ENCODE measurements at regions not wholly inside any gene's neighbourhood (a gene's known extent, or its start where the extent isn't known, plus 50 kb on each side); places are given as distances from the start of the nearest gene placed in this dataset.

DNA sequence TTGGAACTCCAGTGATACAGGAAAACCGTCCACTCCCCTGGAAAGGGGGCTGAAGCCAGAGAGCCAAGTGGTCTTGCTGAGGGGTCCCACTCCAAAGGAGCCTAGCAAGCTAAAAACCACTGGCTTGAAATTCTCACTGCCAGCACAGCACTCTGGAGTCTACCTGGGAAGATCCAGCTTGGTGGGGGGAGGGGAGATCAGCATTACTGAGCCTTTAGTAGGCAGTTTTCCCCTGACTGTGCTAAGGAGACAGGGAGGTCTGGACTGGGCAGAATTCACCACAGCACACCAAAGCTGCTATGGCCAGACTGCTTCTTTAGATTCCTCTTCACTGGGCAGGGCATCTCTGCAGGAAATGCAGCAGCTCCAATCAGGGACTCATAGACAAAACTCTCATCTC lies 510.7 kb upstream of the LRRTM1 start:
- Histone ChIP-seq H3K36me3 (no peaks in the 10 kb centered on the region), H3K27me3 (no peaks in the 10 kb centered on the region), H3K27ac (no peak overlapping the region), H3K4me1 (ENCODE audit: low read depth) (no peaks in the 10 kb centered on the region), H3K9me3 (ENCODE audit: low read depth) (no peaks in the 10 kb centered on the region), H3K4me3 (no peak overlapping the region)
- no peak for DNase-seq (ENCODE audit: low read depth in 1 of 2, low spot score in 1 of 2)
- TF ChIP-seq, protein P1, sequence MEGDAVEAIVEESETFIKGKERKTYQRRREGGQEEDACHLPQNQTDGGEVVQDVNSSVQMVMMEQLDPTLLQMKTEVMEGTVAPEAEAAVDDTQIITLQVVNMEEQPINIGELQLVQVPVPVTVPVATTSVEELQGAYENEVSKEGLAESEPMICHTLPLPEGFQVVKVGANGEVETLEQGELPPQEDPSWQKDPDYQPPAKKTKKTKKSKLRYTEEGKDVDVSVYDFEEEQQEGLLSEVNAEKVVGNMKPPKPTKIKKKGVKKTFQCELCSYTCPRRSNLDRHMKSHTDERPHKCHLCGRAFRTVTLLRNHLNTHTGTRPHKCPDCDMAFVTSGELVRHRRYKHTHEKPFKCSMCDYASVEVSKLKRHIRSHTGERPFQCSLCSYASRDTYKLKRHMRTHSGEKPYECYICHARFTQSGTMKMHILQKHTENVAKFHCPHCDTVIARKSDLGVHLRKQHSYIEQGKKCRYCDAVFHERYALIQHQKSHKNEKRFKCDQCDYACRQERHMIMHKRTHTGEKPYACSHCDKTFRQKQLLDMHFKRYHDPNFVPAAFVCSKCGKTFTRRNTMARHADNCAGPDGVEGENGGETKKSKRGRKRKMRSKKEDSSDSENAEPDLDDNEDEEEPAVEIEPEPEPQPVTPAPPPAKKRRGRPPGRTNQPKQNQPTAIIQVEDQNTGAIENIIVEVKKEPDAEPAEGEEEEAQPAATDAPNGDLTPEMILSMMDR (IDR thresholded peaks at IDR 0.05; ENCODE audit: low read depth, low read length) = no peak

DNA sequence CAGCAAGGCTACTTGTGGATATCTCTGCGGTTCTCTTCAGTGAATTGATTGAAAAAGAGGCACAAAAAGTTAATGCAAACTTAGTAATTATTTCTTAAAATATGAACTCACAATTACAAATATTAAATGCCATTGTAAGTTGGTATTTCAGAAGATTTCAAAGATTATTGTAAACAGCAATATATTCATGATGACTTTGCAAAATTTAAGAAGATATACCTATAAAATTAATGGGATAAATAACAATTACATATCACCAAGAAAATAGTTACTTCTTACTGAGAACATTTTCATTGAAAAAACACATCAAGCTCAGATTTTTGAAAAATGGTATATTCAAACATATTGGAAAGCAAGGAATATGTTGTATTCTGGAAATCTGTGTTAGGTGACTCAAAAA lies 482.0 kb upstream of the LRRTM1 start:
- TF ChIP-seq, protein P1 (IDR thresholded peaks at IDR 0.05; ENCODE audit: low read depth, low read length) = no peak
- Histone ChIP-seq H3K9me3 (ENCODE audit: low read depth) (no peaks in the 10 kb centered on the region), H3K4me3 (no peak overlapping the region), H3K36me3 (no peaks in the 10 kb centered on the region), H3K27me3 (no peaks in the 10 kb centered on the region), H3K4me1 (ENCODE audit: low read depth) (peaks cover 9% of the 10 kb centered on the region), H3K27ac (no peak overlapping the region)
- no peak for DNase-seq (ENCODE audit: low read depth in 1 of 2, low spot score in 1 of 2)

DNA sequence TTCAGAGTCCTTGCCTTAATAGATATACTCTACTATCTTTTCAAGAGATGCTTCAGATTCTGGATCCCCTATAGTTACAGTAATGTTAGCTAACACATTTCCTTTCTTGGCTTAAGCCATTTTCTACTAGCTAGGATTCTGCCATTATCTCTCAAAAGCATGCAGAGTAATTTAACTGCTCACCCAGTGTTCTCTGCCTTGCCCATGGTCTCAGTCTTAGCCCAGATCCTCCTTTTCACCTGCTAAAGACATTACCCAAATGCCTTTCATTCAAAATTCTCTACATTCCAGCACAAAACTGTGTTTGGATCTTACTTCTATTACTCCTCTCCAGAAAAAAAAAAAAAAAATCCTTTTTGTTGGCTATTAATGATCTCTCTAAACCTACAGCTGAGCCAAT lies 474.2 kb upstream of the LRRTM1 start:
- DNase-seq (ENCODE audit: low read depth in 1 of 2, low spot score in 1 of 2) = no peak
- H3K4me1 ChIP-seq (ENCODE audit: low read depth) = no peaks in the 10 kb centered on the region
- TF ChIP-seq, protein P1 (IDR thresholded peaks at IDR 0.05; ENCODE audit: low read depth, low read length) = no peak
- H3K36me3 ChIP-seq = no peaks in the 10 kb centered on the region
- H3K9me3 ChIP-seq (ENCODE audit: low read depth) = no peaks in the 10 kb centered on the region
- H3K4me3 ChIP-seq = no peak overlapping the region
- no peak overlapping the region for H3K27ac ChIP-seq
- H3K27me3 ChIP-seq = no peaks in the 10 kb centered on the region

DNA sequence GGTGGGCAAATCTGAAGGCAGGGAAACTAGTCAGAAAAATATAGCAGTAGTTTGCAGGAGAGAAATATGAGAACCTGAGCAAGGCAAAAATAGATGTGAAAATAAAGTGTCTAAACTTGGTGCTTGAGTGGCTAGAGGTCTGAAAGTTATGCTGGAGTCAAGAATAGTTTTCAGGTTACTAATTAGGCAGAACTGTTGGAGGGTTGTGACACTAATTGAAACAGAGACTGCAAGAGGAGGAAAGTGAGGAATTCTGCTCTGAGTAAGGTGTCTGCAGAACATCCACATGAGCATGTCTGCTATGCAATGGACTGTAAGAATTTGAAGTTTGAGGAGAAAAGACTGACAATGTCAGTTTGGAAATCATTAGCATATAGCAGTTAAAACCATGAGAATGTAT lies 444.0 kb upstream of the LRRTM1 start:
- no peaks in the 10 kb centered on the region for H3K36me3 ChIP-seq
- no peak overlapping the region for H3K4me3 ChIP-seq
- H3K27ac ChIP-seq = peak overlapping the region; percentile 39
- H3K27me3 ChIP-seq = no peaks in the 10 kb centered on the region
- no peak for DNase-seq (ENCODE audit: low read depth in 1 of 2, low spot score in 1 of 2)
- H3K4me1 ChIP-seq (ENCODE audit: low read depth) = peaks cover 7% of the 10 kb centered on the region
- H3K9me3 ChIP-seq (ENCODE audit: low read depth) = no peaks in the 10 kb centered on the region
- TF ChIP-seq, protein P1 (IDR thresholded peaks at IDR 0.05; ENCODE audit: low read depth, low read length) = no peak

DNA sequence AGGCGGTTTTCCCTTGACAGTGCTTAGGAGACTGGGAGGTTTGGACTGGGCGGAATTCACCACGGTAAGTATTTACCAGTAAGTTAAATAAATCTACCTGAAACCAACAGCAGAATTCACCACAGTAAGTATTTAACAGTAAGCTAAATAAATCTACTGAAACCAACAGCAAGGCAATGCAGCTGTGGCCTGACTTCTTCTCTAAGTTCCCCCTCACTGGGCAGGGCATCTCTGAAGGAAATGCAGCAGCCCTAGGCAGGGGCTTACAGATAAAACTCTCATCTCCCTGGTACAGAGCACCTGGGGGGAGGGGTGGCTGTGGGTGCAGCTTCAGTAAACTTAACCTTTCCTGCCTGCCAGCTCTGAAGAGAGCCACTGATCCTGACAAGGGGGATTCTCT lies 432.5 kb upstream of the LRRTM1 start:
- Histone ChIP-seq H3K9me3 (ENCODE audit: low read depth) (no peaks in the 10 kb centered on the region), H3K27ac (no peak overlapping the region), H3K4me1 (ENCODE audit: low read depth) (peaks cover 11% of the 10 kb centered on the region), H3K4me3 (no peak overlapping the region), H3K36me3 (no peaks in the 10 kb centered on the region), H3K27me3 (no peaks in the 10 kb centered on the region)
- TF ChIP-seq, protein P1 (IDR thresholded peaks at IDR 0.05; ENCODE audit: low read depth, low read length) = no peak
- no peak for DNase-seq (ENCODE audit: low read depth in 1 of 2, low spot score in 1 of 2)

DNA sequence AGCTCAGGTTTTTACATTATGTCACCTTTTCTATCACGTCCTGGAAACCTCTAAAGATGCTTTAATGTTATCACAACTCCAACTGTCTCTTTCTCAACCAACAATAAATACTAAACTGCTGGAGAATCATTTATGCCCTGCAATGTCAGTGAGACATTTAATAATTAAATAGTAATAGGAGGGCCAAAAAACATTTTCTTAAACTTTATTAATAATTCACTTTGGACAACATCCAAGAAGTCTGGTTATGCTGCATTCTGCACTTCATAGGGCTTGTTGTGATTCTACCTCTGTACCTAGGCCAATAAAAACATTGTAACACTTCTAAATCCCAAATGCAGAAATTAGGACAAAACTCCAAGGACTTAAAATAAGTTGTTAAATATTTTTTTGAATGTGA lies 420.4 kb upstream of the LRRTM1 start:
- H3K4me1 ChIP-seq (ENCODE audit: low read depth) = peaks cover 16% of the 10 kb centered on the region
- no peak for DNase-seq (ENCODE audit: low read depth in 1 of 2, low spot score in 1 of 2)
- H3K27me3 ChIP-seq = no peaks in the 10 kb centered on the region
- H3K36me3 ChIP-seq = no peaks in the 10 kb centered on the region
- TF ChIP-seq, protein P1 (IDR thresholded peaks at IDR 0.05; ENCODE audit: low read depth, low read length) = no peak
- no peak overlapping the region for H3K4me3 ChIP-seq
- H3K9me3 ChIP-seq (ENCODE audit: low read depth) = no peaks in the 10 kb centered on the region
- H3K27ac ChIP-seq = no peak overlapping the region

Measured in cardiac muscle cell (in vitro differentiated cells and primary cell).